ENCODE measurements at regions not wholly inside any gene's neighbourhood (a gene's known extent, or its start where the extent isn't known, plus 50 kb on each side); places are given as distances from the start of the nearest gene placed in this dataset.

DNA sequence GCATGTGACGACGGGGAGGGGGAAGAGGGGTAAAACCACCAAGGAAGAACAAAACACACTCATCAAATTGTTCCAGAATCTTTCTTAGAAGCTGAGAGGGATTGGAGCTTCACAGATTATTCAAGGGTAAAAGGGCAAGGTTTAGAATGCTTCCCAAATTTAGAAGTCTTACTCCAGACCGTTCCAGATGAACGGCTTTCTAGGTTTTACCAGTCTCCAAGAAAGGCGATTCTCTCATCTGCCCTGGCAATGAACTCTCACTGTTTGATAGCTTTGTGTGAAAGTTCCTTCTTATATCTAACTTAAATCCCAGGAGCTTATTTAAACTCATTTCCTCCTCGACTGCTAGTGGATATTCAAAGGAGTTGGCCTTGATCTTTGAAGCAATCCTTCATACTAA is 124.3 kb upstream of the PRICKLE2 start:
- Histone ChIP-seq H2AFZ (ENCODE audit: low read length) (no peak overlapping the region), H3K36me3 (replicated peaks in 1 of 2; ENCODE audit: control insufficient read depth in 1 of 2, insufficient read depth in 2 of 2, low read length in 2 of 2) (no peaks in the 10 kb centered on the region), H3K4me3 (replicated peaks in 1 of 3; ENCODE audit: insufficient read depth in 1 of 3, low read depth in 2 of 3, low read length in 3 of 3) (no peak overlapping the region), H3K27me3 (ENCODE audit: control insufficient read depth in 1 of 2, insufficient read depth in 2 of 2, low read length in 2 of 2) (no peaks in the 10 kb centered on the region; a peak in 2 of 5 replicates), H3K9me3 (ENCODE audit: low read length) (no peaks in the 10 kb centered on the region), H3K9ac (ENCODE audit: insufficient read depth, low read depth, low read length) (no peak overlapping the region), H3K4me1 (ENCODE audit: insufficient read depth, low read length) (no peaks in the 10 kb centered on the region), H3K27ac (ENCODE audit: extremely low read length, insufficient read depth, low read length) (no peak overlapping the region), H3K79me2 (ENCODE audit: insufficient read depth, low read length) (no peaks in the 10 kb centered on the region), H3K4me2 (ENCODE audit: low read depth, low read length) (no peak overlapping the region), H4K20me1 (ENCODE audit: insufficient read depth, low read length) (no peaks in the 10 kb centered on the region)
- no peak for DNase-seq (ENCODE audit: low spot score)
- BruUV-seq (replicated peaks): no TSS peak
- ChIA-PET CTCF (ENCODE audit: low intra/inter-chr PET ratio, low total read pairs) (no interaction called here), POLR2A (no interaction called here)
- WGBS (ENCODE audit: low lambda C conversion rate): 28% methylated on average over 6 of the region's 6 CpGs
- in situ Hi-C loops (cut with HindIII; ENCODE audit: extremely low pct_ligation_motif_present, low pct_unique_long_range_greater_than_20kb) (no loop called here), intact Hi-C loops (cut with micrococcal nuclease; ENCODE audit: unreplicated experiment) (no loop called here)
- TF ChIP-seq RNF219 (CRISPR knock-in tag; IDR thresholded peaks at IDR 0.05): no peak
- TF ChIP-seq TOE1 (CRISPR knock-in tag; IDR thresholded peaks at IDR 0.05): no peak
- no peak for TF ChIP-seq SYNCRIP (IDR thresholded peaks at IDR 0.05; ENCODE audit: insufficient read depth, low read depth, low read length)
- TF ChIP-seq MAFG (CRISPR knock-in tag; IDR thresholded peaks at IDR 0.05): no peak
- TF ChIP-seq ZNF430 (CRISPR knock-in tag; IDR thresholded peaks at IDR 0.05): no peak
- no peak for TF ChIP-seq ZNF605 (CRISPR knock-in tag; IDR thresholded peaks at IDR 0.05)
- no peak for TF ChIP-seq RELA (CRISPR knock-in tag; IDR thresholded peaks at IDR 0.05)
- TF ChIP-seq, protein P1, sequence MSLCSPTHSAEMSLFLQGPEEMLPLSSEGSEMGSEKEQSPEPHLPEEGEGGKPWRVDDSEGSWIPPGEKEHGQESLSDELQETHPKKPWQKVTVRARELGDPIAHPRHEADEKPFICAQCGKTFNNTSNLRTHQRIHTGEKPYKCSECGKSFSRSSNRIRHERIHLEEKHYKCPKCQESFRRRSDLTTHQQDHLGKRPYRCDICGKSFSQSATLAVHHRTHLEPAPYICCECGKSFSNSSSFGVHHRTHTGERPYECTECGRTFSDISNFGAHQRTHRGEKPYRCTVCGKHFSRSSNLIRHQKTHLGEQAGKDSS (CRISPR knock-in tag; IDR thresholded peaks at IDR 0.05; ENCODE audit: borderline replicate concordance, low read depth): no peak
- no peak for TF ChIP-seq ZNF225 (CRISPR knock-in tag; IDR thresholded peaks at IDR 0.05)
- TF ChIP-seq MTF1 (CRISPR knock-in tag; IDR thresholded peaks at IDR 0.05): no peak
- TF ChIP-seq SRY (CRISPR knock-in tag; IDR thresholded peaks at IDR 0.05): no peak
- TF ChIP-seq ZNF460 (CRISPR knock-in tag; IDR thresholded peaks at IDR 0.05; ENCODE audit: borderline replicate concordance): no peak
- no peak for TF ChIP-seq SMAD3 (CRISPR knock-in tag; IDR thresholded peaks at IDR 0.05)
- FAIRE-seq: no peak
- no peak for ATAC-seq

Data from HepG2 (cell line).